Endothelial cell of umbilical vein (primary cell): ENCODE measurements at regions not wholly inside any gene's neighbourhood (a gene's known extent, or its start where the extent isn't known, plus 50 kb on each side); places are given as distances from the start of the nearest gene placed in this dataset.

ENCODE experiments used
- BruUV-seq: library from RNA; stranded (reverse); fragments of 400-500 nt; replicated peaks from 2 replicates; lab custom pipeline; 2021; lab: Mats Ljungman, UMichigan
- CTCF ChIA-PET: fragments of 300-600, 350-600 bp; sonication (Branson Sonifier 250); formaldehyde crosslinking; loops from one replicate; lab custom pipeline; 2021; ENCODE audit warnings: antibody characterized with exemption, inconsistent platforms; lab: Charles Lee
- POLR2A ChIA-PET: fragments of 300-600, 350-600 bp; sonication (Branson Sonifier 250); formaldehyde crosslinking; loops from one replicate; lab custom pipeline; 2021; ENCODE audit warnings: antibody characterized with exemption, inconsistent platforms; lab: Charles Lee
- DNase-seq: peaks from one replicate; pipeline ENCODE4 v3.0.0-alpha.2; 2011; ENCODE audit warnings: low read depth, low spot score
- FAIRE-seq: peaks from 2 replicates; lab custom pipeline; 2011; peaks lifted over from hg19 to GRCh38; lab: Jason Lieb, UNC
- H2AFZ ChIP-seq: 2 replicates; pipeline ENCODE4 v1.6.0; 2012; ENCODE audit warnings: low read depth, low read length, control low read depth, inconsistent platforms
- H3K27ac ChIP-seq: 2 replicates; pipeline ENCODE4 v1.5.1; 2011; ENCODE audit warnings: low read depth, mild to moderate bottlenecking, control low read depth, low read length, moderate library complexity; ENCODE audit not compliant: insufficient read depth
- H3K27me3 ChIP-seq, 2 experiments: 2 replicates each; pipeline versions ENCODE4 v1.6.0 to v1.6.1; 2011; ENCODE audit warnings: low read length in 2 of 2, mixed read lengths in 1 of 2; ENCODE audit not compliant: control insufficient read depth in 2 of 2, insufficient read depth in 2 of 2
- H3K36me3 ChIP-seq, 2 experiments: 2 replicates in 1 of 2; 3 replicates in 1 of 2; pipeline ENCODE4 v1.5.1; 2011; ENCODE audit warnings: low read length in 2 of 2, mild to moderate bottlenecking in 1 of 2, moderate library complexity in 1 of 2; ENCODE audit not compliant: control insufficient read depth in 2 of 2, insufficient read depth in 2 of 2; ENCODE audit errors: extremely low read depth in 1 of 2
- H3K4me1 ChIP-seq: 3 replicates; pipeline ENCODE4 v1.5.1; 2011; ENCODE audit warnings: mild to moderate bottlenecking, low read length; ENCODE audit not compliant: control insufficient read depth, insufficient read depth; ENCODE audit errors: extremely low read depth
- H3K4me2 ChIP-seq: 2 replicates; pipeline ENCODE4 v1.6.1; 2011; ENCODE audit warnings: low read length, control low read depth, mixed read lengths; ENCODE audit not compliant: insufficient read depth
- H3K4me3 ChIP-seq, 3 experiments: fragments of 200-600 bp in 1 of 3; sonication (generic), shearing (Covaris generic) in 1 of 3; replicated peaks in 1 of 3; 2 replicates each; pipeline ENCODE4 v1.5.1; 2011 to 2016; ENCODE audit warnings: control low read depth in 3 of 3, low read length in 3 of 3, mild to moderate bottlenecking in 2 of 3, inconsistent platforms in 1 of 3, low read depth in 1 of 3, moderate library complexity in 1 of 3; ENCODE audit not compliant: insufficient read depth in 1 of 3
- H3K79me2 ChIP-seq: 2 replicates; pipeline ENCODE4 v1.6.0; 2012; ENCODE audit warnings: low read length, inconsistent platforms; ENCODE audit not compliant: control insufficient read depth, insufficient read depth
- H3K9ac ChIP-seq: replicated peaks from 2 replicates; pipeline ENCODE3; 2011; ENCODE audit warnings: low read length, control low read depth; ENCODE audit not compliant: insufficient read depth; ENCODE audit errors: extremely low read depth
- H3K9me1 ChIP-seq: replicated peaks from 3 replicates; pipeline ENCODE4 v1.6.0; 2011; ENCODE audit warnings: mild to moderate bottlenecking, low read length; ENCODE audit not compliant: control insufficient read depth, insufficient read depth; ENCODE audit errors: extremely low read depth
- H3K9me3 ChIP-seq: replicated peaks from 2 replicates; pipeline ENCODE4 v1.5.1; 2012; ENCODE audit warnings: low read length, inconsistent platforms; ENCODE audit not compliant: control insufficient read depth, insufficient read depth
- H4K20me1 ChIP-seq: replicated peaks from 2 replicates; pipeline ENCODE3; 2011; ENCODE audit warnings: mild to moderate bottlenecking, low read length; ENCODE audit not compliant: control insufficient read depth, insufficient read depth; ENCODE audit errors: extremely low read depth
- CTCF ChIP-seq, 2 donors: IDR thresholded peaks; 1 replicate in 1 of 2; 2 replicates in 1 of 2; pipeline ENCODE4 v1.5.1; 2011; ENCODE audit warnings: low read length in 2 of 2, mild to moderate bottlenecking in 2 of 2, moderate library complexity in 2 of 2, control low read depth in 1 of 2, inconsistent platforms in 1 of 2, low read depth in 1 of 2; ENCODE audit not compliant: insufficient read depth in 1 of 2; ENCODE audit errors: extremely low read depth in 1 of 2
- EZH2 ChIP-seq: IDR thresholded peaks from 2 replicates; pipeline ENCODE4 v1.6.1; 2012; ENCODE audit warnings: borderline replicate concordance, low read depth, mild to moderate bottlenecking, moderate library complexity, low read length, inconsistent platforms; ENCODE audit not compliant: severe bottlenecking
- FOS ChIP-seq: IDR thresholded peaks from 2 replicates; pipeline ENCODE4 v1.6.1; 2011; ENCODE audit warnings: mild to moderate bottlenecking, low read length, moderate library complexity, borderline replicate concordance; ENCODE audit not compliant: insufficient read depth
- GATA2 ChIP-seq: IDR thresholded peaks from 2 replicates; pipeline ENCODE4 v1.7.0; 2011; ENCODE audit warnings: low read depth, mild to moderate bottlenecking, moderate library complexity, mixed read lengths, low read length; ENCODE audit not compliant: insufficient read length, insufficient read depth
- JUN ChIP-seq: IDR thresholded peaks from 2 replicates; pipeline ENCODE4 v1.6.1; 2011; ENCODE audit warnings: borderline replicate concordance, low read depth; ENCODE audit not compliant: insufficient read length, insufficient read depth
- MAX ChIP-seq: IDR thresholded peaks from 2 replicates; pipeline ENCODE4 v1.6.1; 2011; ENCODE audit not compliant: insufficient read depth, insufficient read length
- MYC ChIP-seq: IDR thresholded peaks from one replicate; pipeline ENCODE4 v1.6.1; 2011; ENCODE audit warnings: mild to moderate bottlenecking, low read depth, low read length
- POLR2A ChIP-seq: IDR thresholded peaks from 2 replicates; pipeline ENCODE4 v1.6.1; 2012; ENCODE audit warnings: low read depth, mild to moderate bottlenecking, control low read depth, low read length
- POLR2AphosphoS5 ChIP-seq: IDR thresholded peaks from 2 replicates; pipeline ENCODE4 v1.6.1; 2012; ENCODE audit warnings: low read depth, mild to moderate bottlenecking, control low read depth, low read length, moderate library complexity; ENCODE audit not compliant: insufficient read depth
- dilution Hi-C: fragments of 300-500 bp; cut with MboI; formaldehyde crosslinking; loops from one replicate; pipeline ENCODE4 v1.15.0; 2019; ENCODE audit warnings: low sequenced_read_pairs; ENCODE audit not compliant: extremely low pct_ligation_motif_present
- intact Hi-C: fragments of 100-400 bp; cut with micrococcal nuclease; formaldehyde crosslinking; loops from one replicate; pipeline ENCODE4 v1.10.0; 2022

GRCh38 chr17:73727941-73728340 is 83.7 kb upstream of the SDK2 start:
- ChIA-PET POLR2A (no interaction called here), CTCF (no interaction called here)
- Histone ChIP-seq H3K4me2 (no peak overlapping the region), H3K27me3 (no peaks in the 10 kb centered on the region), H3K4me1 (no peaks in the 10 kb centered on the region), H3K9me3 (no peaks in the 10 kb centered on the region), H3K27ac (no peak overlapping the region), H3K36me3 (no peaks in the 10 kb centered on the region), H2AFZ (no peak overlapping the region), H3K9ac (no peak overlapping the region), H3K9me1 (no peaks in the 10 kb centered on the region), H3K79me2 (no peaks in the 10 kb centered on the region), H4K20me1 (no peaks in the 10 kb centered on the region), H3K4me3 (no peak overlapping the region)
- BruUV-seq: no TSS peak
- intact Hi-C loops: no loop called here
- dilution Hi-C loops: no loop called here
- FAIRE-seq (no peak), DNase-seq (no peak)
- no peak for TF ChIP-seq MYC
- no peak for TF ChIP-seq POLR2A
- no peak for TF ChIP-seq MAX
- TF ChIP-seq EZH2: no peak
- no peak for TF ChIP-seq FOS
- no peak for TF ChIP-seq POLR2AphosphoS5
- no peak for TF ChIP-seq CTCF (IDR thresholded peaks at IDR 0.05; ENCODE audit: extremely low read depth in 1 of 2, insufficient read depth in 1 of 2, low read depth in 1 of 2, low read length in 2 of 2)
- no peak for TF ChIP-seq JUN
- no peak for TF ChIP-seq GATA2
